T-helper 2 cell treated with Interferon-gamma antibody and Interleukin-4, amounts not matched to agents 100 ng/mL and 5 ng/mL, for 36 hours (primary cell): ENCODE measurements at regions not wholly inside any gene's neighbourhood (a gene's known extent, or its start where the extent isn't known, plus 50 kb on each side); places are given as distances from the start of the nearest gene placed in this dataset.

Source experiments
- intact Hi-C: fragments of 100-400 bp; cut with micrococcal nuclease; formaldehyde crosslinking; loops from one replicate; pipeline ENCODE4 v1.15.1; 2023

DNA sequence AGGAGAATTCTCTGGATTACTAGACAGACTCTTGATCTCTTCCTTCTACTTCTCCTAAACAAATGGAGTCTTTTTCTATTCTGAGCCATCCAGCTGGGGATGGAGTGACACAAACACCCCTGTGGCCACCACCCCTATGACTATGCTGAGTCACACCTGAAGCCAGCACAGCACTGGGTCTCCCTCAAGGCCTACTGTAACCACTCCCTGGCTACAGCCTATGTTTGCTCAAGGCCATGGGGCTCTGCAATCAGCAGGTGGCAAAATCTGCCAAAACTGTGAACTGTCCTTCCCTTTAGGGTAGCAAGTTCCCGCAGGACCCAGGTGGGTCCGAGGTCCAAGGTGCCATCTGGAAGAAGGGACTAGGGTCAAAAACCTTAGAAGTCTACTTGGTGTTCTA is 132.3 kb downstream of the TINAG start:
- intact Hi-C loops: no loop called here

- intact Hi-C loops: no loop called here
Measured at GRCh38 chr6:54441020-54441419, 132.8 kb downstream of the TINAG start.

GRCh38 chr6:54441687-54442248 is 133.5 kb downstream of the TINAG start:
- intact Hi-C loops: no loop called here

GRCh38 chr6:54445207-54445606 is 137.0 kb downstream of the TINAG start:
- intact Hi-C loops: no loop called here

DNA sequence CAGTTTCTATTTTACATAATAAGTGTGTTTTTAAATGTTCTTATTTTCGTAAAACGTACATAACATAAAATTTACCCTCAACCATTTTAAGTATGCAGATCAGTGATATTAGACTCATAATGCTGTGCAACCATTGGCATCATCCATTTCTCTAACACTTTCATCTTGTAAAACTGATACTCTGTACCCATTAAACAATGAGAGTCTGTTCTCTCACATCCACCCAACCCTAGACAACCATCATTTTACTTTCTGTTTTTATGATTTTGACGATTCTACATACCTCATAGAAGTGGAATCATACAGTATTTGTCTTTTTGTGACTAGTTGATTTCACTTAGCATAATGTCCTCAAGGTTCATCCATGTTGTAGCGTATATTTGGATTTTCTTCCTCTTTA is 140.4 kb downstream of the TINAG start:
- intact Hi-C loops: no loop called here

GRCh38 chr6:54451516-54451915 is 143.3 kb downstream of the TINAG start:
- intact Hi-C loops: no loop called here

DNA sequence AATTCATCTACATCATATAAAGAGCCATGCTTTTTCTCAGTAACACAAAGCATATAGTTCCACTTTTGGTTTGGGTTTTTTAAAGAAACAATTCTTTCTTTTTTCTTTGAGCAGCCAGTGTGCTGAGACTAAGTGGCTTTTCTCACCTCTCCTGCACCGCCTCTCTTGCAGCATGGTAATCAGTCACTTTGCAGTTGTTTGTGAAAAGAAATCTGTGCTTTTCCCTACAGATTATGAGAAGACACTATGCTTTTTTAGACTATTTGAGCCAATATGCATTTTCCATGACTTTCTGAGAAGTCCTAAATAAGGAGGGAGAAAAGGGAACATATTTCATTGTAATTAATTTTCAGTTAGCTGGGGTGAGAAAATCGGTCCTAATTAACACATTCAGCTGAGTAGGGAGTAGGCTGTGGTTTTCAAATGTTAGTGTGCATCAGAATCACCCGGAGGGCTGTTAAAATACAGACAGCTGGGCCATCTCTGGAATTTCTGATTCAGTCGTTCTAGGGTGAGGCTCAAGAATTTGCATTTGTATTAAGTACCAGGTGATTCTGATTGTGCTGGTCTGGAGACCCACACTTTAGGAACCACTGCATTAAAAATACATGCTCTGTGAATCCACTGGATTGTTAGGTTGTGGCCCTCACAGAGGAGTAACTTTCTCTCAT is 155.2 kb downstream of the TINAG start:
- intact Hi-C loops: no loop called here

DNA sequence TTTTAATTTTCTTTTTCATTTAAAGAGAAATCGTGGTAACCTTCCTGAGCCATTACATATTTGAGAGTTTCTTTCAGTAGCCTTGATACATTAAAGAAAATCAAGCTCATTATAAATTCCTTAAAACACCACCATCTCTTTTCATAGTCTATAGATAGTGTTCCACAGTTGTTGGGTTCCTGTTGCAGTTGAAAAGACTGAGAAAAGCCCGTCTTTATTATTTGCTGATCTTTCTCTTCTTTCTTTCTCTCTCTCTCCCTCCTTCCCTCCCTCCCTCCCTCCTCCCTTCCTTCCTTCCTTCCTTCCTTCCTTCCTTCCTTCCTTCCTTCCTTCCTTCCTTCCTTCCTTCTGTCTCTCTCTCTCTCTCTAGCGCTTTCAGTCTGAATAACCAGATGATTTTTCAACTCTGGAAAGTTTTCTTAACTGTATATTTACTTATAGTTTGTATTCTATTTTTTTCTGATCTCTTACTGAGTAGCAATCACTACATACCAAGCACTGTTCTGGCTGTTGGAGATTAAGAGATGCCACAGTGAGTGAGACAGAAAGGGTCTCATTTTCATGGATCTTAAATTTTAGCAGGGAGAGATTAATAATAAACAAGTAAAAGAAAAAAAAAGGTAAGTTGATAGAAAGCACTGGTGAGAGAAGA is 157.5 kb downstream of the TINAG start:
- intact Hi-C loops: no loop called here

- intact Hi-C loops: no loop called here
Measured at GRCh38 chr6:54467384-54467783, 159.1 kb downstream of the TINAG start.

GRCh38 chr6:54473328-54473727 is 165.1 kb downstream of the TINAG start:
- intact Hi-C loops: no loop called here

GRCh38 chr6:54474898-54475297 is 166.7 kb downstream of the TINAG start:
- intact Hi-C loops: no loop called here

DNA sequence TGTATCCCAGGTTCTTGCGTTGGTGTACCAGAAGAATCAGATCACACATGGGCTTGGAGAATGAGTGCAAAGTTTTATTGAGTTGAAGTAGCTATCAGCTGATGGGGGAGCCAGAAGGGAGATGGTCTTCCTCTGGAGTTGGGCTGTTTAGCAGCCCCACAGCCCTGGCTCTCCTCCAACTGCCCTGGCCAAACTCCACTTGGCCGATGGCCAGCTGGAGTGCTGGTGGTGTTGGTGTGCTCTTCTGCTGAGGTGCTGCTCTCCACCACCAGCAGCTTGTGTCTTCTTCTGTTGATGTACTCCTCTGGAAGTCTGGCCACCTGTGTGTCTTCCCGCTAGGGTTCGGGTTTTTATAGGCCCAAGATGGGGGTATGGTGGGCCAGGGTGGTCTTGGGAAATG is 172.8 kb downstream of the TINAG start:
- intact Hi-C loops: no loop called here

DNA sequence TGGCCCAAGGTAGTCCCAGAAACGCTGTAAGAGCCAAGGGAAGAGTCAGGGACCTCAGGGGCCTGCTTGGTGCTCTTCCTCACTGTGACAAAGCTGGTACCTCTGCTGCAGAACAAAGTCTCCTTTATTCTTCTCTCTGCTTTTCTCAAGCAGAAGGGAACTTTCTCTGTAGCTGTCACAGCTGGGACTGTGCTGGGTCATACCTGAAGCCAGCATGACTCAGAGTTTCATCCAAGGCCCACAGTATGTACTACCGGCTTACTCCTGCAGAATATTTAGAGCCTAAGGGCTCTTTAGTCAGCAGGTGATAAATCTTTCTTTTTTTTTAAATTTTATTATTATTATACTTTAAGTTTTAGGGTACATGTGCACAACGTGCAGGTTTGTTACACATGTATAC is 183.2 kb downstream of the TINAG start:
- intact Hi-C loops: no loop called here

- intact Hi-C loops: no loop called here
Measured at GRCh38 chr6:54493138-54493537, 184.9 kb downstream of the TINAG start.

GRCh38 chr6:54503144-54503543 is 194.9 kb downstream of the TINAG start:
- intact Hi-C loops: no loop called here

GRCh38 chr6:54515013-54515412 is 206.8 kb downstream of the TINAG start:
- intact Hi-C loops: no loop called here

DNA sequence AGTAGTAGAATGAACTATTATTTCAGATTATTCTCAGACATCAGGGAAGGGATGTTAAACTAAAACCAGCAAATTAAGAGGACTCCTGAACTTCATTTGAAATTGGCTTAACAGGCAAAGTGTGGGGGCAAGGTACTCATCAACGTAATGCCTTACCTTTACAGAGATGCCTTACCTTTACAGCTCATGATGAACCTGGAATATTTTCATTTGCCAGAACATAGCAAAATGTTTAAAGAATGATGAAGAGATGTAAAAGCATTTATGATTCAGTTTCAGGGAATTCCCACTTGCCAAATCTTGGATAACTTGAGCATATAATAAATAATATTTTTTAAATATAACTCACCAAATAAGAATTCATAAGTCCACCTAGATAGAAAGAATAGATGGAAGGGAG is 207.5 kb downstream of the TINAG start:
- intact Hi-C loops: no loop called here

DNA sequence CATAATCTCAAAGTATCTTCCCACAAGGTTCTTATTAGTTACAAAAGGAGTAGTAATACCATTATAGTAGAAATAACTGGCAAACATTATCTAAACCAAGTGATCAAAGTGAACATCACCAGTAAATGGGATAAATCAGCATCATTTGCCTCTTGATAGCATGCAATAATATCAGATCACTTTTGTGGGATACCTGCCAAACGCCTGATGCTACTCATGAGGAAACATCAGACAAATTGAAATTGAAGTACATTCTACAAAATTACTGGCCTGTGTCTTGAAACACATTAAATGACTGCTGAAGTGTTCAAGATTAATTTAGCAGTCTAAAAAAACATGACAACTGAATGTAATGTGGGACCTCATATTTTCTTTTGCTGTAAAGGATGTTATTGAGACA is 208.1 kb downstream of the TINAG start:
- intact Hi-C loops: no loop called here

GRCh38 chr6:54519161-54519560 is 210.9 kb downstream of the TINAG start:
- intact Hi-C loops: no loop called here

DNA sequence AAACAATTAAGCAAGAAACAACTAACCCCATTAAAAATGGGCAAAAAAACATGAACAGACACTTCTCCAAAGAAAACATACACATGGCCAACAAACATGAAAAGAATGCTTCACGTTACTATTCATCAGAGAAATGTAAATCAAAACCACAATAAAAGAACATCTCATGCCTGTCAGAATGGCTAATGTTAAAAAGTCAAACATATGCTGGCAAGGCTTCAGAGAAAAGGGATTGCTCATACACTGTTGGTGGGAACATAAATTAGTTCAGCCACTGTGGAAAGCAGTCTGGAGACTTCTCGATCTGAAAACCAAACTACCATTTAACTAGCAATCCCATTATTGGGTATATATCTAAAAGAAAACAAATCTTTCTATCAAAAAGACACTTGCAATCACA is 217.5 kb downstream of the TINAG start:
- intact Hi-C loops: no loop called here

DNA sequence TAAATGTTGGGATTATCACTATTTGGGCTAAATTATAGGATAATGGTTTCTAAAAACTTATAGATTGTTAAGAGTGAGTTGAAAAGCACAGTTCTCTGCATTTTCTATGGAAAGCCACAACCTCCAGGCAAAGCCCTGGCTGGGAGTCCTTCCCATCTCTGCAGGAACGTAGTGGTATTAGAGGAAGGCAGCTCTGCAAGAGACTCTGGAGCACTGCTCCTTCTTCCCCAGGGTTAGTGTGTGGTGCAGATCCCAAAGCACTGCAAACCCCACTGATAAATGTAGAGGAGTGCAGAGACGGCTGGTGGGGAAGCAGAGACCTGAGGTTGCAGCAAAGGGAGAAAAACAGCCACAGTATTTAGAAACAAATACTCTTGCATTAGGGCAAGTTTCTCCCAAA is 225.3 kb downstream of the TINAG start:
- intact Hi-C loops: no loop called here

DNA sequence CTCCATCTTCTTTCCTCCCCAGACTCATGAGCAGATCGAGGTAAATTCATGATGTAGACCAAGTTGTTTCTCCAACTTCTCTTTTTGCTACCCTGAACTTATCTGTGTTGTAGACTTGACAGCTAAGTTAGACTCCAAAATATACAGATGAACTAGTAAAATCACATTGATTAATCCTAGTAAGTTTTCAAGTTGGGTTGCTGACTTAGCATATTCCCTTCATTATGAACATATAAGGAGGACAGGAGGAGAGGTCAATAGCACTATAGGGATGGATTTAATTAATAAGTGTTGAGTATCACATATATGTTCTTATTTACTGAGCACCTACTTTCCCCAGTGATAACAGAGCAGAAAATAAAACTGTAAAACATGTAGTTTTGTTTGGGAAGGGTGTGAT is 227.3 kb downstream of the TINAG start:
- intact Hi-C loops: no loop called here

DNA sequence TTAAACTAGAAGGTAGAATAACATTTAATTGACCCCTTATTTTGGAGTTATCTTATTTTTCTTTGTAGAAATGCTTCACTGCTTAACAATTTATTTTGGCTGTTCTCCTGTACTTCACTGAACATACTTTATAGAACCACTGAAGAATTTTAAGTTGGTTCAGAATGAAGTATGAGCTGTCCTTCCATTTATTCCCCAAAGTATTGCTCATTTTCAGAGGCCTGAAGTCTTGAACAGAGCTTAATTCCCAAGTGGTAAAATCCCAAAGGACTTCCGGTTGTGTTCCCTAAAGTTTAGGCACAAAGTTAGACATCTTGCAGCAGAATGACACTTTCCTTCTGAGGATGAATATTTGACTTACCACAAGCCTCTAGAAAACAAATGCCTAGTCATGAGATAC is 233.3 kb downstream of the TINAG start:
- intact Hi-C loops: no loop called here
